ENCODE measurements at regions not wholly inside any gene's neighbourhood (a gene's known extent, or its start where the extent isn't known, plus 50 kb on each side); places are given as distances from the start of the nearest gene placed in this dataset.
A peak's percentile ranks its signal among the peaks of the same experiment; 100 is the strongest.

DNA sequence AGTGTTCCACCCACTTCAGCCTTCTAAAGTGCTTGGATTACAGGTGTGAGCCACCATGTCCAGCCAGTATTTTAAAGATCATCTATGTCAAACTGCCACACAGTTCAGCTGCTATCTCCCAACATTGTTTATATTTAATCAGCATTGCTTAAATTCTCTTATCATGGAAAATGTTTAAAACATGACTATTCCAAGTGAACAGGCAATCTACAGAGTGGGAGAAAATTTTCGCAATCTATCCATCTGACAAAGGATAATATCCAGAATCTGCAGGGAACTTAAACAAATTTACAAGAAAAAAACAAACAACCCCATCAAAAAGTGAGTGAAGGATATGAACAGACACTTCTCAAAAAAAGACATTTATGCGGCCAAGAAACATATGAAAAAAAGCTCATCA lies 69.4 kb upstream of the NAV3 start:
- DNase-seq (ENCODE audit: low read depth): no peak
- TF ChIP-seq, protein P1, sequence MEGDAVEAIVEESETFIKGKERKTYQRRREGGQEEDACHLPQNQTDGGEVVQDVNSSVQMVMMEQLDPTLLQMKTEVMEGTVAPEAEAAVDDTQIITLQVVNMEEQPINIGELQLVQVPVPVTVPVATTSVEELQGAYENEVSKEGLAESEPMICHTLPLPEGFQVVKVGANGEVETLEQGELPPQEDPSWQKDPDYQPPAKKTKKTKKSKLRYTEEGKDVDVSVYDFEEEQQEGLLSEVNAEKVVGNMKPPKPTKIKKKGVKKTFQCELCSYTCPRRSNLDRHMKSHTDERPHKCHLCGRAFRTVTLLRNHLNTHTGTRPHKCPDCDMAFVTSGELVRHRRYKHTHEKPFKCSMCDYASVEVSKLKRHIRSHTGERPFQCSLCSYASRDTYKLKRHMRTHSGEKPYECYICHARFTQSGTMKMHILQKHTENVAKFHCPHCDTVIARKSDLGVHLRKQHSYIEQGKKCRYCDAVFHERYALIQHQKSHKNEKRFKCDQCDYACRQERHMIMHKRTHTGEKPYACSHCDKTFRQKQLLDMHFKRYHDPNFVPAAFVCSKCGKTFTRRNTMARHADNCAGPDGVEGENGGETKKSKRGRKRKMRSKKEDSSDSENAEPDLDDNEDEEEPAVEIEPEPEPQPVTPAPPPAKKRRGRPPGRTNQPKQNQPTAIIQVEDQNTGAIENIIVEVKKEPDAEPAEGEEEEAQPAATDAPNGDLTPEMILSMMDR (IDR thresholded peaks at IDR 0.05; ENCODE audit: control insufficient read depth, extremely low read depth, insufficient read depth): no peak
- no peak overlapping the region for H3K4me3 ChIP-seq (ENCODE audit: low read depth, low read length)

DNA sequence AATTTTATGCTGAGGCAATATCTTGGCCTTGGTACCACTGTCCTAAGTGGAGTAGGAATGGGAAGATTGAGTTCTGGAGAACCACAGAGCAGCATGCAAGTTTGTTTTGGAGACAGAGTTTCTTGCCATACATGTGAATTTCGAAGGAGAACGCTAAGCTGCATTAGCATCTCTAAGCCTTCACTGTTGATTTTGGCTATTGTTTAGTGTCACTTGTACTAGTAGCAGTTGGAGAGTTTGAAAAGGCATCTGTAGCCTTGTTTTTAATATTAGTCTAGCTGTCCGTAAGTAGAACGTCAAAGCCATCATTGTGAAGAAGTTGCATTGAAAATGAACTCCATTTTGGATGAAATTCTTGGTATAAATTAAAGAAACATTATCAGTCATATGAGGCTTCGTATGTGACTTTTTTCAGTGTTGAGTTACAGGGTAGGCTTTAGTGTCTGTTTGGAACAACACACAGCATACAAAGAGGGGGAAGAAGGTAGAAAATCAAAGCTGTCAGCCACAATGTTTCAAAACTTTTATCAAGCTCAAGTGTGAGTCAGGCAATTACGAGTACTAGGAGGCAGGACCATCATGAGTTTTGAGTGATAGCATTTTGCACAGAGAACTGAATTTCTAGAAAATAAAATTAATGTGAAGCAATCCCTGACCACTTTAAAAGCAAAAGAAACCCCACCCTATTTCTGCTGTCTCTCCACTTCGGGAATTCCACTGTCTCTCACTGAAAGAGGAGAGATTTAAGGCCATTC lies 70.2 kb upstream of the NAV3 start:
- H3K4me3 ChIP-seq (ENCODE audit: low read depth, low read length): no peak overlapping the region
- no peak for DNase-seq (ENCODE audit: low read depth)
- TF ChIP-seq, protein P1 (IDR thresholded peaks at IDR 0.05; ENCODE audit: control insufficient read depth, extremely low read depth, insufficient read depth): no peak

DNA sequence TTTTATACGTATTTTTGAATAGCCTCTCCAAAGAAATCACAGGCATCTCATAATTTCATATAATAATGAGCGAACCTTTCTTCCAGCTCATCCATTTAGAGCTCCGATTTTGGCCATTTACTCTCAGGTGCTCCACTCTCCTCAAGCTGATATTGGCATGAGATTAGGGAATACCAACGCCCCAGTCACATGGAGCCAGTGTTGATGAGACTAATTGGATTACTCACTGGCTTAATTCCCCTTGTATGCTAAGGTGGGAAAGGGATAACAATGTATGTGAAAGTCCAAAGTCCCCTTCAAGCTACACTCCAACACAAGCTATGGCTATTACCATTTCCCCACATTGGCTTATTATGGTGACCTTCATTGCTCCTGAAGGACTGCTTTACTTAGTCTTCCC lies 76.6 kb upstream of the NAV3 start:
- TF ChIP-seq, protein P1 (IDR thresholded peaks at IDR 0.05; ENCODE audit: control insufficient read depth, extremely low read depth, insufficient read depth): no peak
- H3K4me3 ChIP-seq (ENCODE audit: low read depth, low read length): no peak overlapping the region
- DNase-seq (ENCODE audit: low read depth): no peak

DNA sequence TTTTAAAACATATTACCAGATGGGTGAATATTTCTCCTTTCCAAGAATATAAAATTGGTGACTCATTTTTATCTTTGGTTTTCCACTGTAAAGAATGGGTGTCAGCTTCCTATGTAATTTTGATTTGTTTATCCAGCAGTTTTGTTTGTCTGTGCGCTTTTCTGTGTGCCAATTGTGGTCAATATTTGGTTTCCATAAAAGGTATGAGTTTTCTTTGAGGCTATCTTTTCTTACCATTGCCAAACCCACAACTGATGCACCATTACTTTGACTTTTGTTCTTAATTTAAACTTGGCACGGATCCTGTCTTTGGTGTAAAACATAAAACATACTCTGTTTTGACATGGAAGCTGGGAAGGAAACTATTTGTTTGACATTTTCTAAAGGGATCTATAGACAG lies 78.8 kb upstream of the NAV3 start:
- TF ChIP-seq, protein P1 (IDR thresholded peaks at IDR 0.05; ENCODE audit: control insufficient read depth, extremely low read depth, insufficient read depth): no peak
- peak; percentile 88 for DNase-seq (ENCODE audit: low read depth)
- no peak overlapping the region for H3K4me3 ChIP-seq (ENCODE audit: low read depth, low read length)

DNA sequence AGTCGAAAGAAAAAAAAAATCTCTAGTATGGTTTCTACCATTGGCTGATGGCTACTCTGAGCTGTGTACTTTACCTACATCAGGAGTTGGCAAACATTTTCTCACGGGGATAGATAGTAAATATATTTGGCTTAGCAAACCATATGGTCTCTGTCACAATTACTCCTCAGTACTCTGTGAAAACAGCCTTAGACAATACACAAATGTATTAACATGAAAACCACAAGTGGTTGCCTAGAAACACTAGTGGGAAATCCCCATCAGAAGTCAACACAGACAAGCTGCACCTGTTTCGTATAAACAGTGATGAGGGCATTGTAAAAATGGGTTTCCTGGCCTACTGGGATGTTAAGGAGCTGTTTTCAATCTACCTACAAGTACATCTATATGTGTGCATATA lies 84.6 kb upstream of the NAV3 start:
- TF ChIP-seq, protein P1 (IDR thresholded peaks at IDR 0.05; ENCODE audit: control insufficient read depth, extremely low read depth, insufficient read depth): no peak
- peak; percentile 74 for DNase-seq (ENCODE audit: low read depth)
- no peak overlapping the region for H3K4me3 ChIP-seq (ENCODE audit: low read depth, low read length)

DNA sequence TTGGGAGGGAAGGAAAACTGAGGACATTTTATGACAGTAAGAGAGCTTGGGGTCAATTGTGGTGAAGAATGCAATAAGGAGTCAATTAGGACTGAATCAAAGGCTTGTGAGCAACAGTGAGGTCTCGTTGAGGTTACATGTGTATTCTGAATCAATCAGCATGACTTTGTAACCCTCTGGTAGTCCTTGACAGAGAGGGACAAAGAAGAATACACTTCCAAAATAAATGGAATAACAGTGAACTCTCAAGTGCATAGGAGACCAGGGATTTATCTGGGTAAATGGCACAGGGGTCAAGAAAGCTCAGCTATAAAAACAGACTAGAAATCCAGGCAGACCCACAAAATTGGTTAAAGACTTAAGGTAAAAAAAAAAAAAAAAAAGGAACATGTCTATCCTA lies 85.1 kb upstream of the NAV3 start:
- TF ChIP-seq, protein P1 (IDR thresholded peaks at IDR 0.05; ENCODE audit: control insufficient read depth, extremely low read depth, insufficient read depth): no peak
- no peak overlapping the region for H3K4me3 ChIP-seq (ENCODE audit: low read depth, low read length)
- no peak for DNase-seq (ENCODE audit: low read depth)

DNA sequence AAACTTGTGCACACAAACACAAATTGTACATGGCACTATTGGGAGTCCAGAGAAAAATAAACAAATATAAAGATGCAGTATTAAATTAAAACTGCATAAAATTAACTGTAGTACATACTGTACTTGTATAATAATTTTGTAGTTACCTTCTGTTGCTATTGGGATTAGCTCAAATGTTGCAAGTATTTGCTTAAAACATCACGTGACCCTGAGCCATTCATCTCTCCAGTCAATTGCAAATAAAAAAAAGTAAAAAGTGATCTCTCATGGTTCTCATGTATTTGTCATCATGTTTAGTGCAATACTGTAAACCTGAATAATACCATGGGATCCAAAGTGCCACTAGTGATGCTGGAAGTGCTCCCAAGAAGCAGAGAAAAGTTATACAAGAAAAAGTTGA lies 88.1 kb upstream of the NAV3 start:
- H3K4me3 ChIP-seq (ENCODE audit: low read depth, low read length): no peak overlapping the region
- TF ChIP-seq, protein P1 (IDR thresholded peaks at IDR 0.05; ENCODE audit: control insufficient read depth, extremely low read depth, insufficient read depth): no peak
- DNase-seq (ENCODE audit: low read depth): peak; percentile 96

Data from LNCaP clone FGC (cell line).